HG03354 (cell line): ENCODE measurements at regions not wholly inside any gene's neighbourhood (a gene's known extent, or its start where the extent isn't known, plus 50 kb on each side); places are given as distances from the start of the nearest gene placed in this dataset.

Experiments used
- ATAC-seq: cut with Tn5 transposase; IDR thresholded peaks from one replicate; pipeline ENCODE4 v1.9.1; 2021; ENCODE audit warnings: mild to moderate bottlenecking; ENCODE audit not compliant: unreplicated experiment, poor library complexity, severe bottlenecking

DNA sequence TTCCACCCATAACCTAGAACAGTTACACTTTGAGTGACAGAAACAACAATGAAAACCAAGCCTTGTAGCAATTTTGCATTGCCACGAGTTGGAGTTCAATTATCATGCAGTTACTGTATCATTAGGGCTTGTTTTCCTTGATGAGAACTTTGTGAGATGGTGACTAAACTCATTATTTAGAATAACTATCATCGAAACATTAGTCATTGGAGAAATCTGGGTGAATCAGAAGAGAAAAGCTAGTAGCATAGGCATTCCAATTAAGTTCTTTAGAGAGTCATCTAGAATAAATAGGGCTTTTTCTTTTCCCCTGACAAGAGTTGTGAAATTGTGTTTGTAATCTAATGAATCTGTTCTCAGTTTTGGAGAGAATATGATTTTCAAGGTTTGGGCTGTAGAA lies 122.8 kb upstream of the DOCK10 start:
- ATAC-seq = no peak

DNA sequence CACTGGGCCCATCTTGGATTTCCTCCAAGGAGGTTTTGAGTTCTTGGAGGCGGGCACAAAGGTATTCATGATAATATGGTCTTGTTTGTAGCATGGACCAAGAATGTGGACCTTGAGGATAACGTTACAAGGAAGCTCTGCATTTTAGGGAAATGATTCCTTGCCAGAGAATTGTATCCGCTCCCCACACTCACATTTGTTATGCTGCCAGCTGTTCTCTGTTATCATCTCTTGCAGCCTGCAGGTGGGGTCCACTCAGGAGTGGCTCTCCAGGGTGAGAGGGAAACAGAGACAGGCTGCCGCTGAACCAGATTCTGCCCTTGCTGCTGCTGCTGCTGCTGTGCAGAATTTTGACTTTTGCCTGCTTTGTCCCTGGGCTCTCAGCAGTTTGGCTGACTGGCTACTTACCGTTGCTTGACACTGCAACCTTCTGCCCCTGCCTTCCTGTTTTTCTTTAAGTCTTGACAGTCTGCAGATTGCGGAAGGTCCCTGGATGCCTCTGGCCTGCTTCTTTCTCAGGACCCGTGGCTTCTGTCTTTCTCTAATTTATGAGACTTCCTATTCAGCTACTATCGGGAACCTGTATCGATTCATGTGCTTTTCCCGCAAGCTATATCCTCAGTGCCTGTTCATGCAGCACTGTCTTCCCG lies 122.3 kb upstream of the DOCK10 start:
- no peak for ATAC-seq

DNA sequence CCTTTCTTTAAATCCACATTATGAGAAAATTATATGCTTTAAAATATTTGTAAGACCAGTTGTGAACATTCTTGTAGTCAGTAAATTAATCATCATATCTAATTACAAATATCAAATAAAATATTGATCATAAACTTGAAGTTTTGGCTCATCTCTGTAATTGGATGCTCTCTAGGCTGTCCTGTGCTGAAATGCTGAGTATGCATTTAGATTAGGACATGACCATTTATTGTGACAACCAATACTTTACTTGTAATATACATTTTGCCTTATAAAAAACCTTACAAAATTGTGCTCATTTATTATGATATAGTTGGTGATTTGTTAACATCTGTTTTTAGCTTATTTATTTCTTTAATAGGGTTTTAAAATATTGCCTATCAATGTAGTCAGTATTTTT lies 116.1 kb upstream of the DOCK10 start:
- no peak for ATAC-seq

DNA sequence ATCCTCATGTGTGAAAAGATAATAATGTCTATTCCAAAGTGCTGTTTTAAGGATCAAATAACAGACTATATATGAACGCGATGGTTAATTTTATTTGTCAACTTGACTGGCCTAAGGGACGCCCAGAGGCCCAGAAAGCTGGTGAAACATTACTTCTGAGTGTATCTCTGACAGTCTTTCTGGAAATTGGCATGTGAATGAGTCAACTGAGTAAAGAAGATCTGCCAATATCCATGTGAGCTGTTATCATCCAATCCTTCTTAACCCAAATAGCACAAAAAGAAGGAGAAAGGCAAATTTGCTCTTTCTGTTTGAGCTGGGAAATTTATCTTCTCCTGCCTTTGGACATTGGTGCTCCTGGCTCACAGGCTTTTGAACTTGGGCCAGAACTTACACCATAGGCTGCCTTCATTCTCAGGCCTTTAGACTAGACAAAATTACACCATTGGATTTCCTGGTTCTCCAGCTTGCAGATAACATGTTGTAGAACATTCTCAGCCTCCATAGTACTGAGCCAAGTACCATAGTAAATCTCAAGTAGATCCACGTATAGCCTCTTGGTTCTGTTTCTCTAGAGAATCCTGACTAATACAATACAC lies 114.7 kb upstream of the DOCK10 start:
- no peak for ATAC-seq

DNA sequence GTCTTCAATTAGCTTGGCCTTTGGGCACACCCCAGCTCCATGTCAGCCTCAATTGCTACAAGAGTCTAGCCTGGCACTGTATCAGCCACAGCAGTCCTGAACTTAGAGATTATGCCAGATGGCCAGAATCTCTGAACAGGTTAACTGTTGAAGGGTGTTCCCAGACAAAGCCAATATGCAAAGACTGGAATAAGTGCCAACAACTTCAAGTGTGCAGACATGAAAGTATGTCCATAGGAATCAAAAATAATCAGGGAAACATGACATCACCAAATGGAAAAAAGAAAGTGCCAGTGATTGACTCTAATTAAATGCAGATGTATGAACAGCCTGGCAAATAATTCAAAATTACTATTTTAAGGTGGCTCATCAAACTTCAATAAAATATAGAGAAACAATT lies 98.5 kb upstream of the DOCK10 start:
- no peak for ATAC-seq

DNA sequence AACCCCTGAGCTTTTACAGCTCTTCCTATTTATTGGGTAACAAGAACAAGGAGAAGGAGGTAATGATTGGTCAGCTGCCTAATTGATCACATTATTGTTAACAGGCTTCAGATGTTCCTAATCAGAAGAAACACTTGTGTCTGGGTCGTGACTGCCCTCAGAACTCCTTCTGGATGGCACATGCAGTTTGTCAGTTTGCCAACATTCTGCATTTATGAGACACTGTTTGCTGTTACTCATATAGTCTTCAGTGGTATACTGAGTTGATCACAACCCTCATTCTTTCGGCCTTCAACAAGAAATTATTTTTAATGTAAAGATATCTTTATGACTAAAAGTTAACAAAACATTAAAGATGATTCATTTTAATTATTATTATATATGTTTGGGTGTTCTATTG lies 95.7 kb upstream of the DOCK10 start:
- ATAC-seq = no peak

DNA sequence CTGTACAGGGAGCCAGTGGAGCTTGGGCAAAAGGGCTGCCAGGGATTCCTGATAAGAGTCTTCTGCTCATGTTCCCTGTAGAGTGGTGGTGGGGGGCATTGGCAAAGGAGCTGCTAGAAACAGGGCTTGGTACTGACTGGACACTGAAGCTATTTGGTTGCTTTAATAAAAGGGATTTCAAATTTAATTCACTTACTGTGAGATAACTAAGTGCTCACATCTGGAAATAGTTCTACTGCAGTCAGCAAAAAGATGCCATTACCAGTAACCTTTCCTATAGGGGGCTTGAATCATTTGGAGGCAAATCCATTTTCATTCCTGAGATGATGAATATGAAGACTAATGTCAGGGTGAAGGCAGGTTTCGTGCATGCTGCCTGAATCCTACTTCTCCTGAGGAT lies 94.3 kb upstream of the DOCK10 start:
- ATAC-seq = no peak

DNA sequence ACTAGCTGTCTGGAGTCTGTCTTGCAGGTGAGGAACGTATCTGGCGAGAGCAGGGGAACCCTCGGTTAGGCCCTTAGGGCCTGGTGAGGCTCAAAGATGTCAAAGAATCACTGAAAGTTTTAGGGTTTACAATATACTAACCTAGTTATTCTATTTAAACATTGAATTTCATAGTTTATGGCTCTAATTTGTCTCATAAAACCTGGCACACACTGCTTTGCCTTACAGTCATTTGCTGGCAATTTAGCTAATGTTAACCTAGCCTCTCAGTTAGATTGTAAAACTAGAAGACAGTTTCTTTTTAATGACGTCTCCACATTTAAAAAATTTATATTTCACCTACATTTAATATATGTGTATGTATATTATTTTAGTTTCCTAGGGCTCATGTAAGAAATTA lies 89.6 kb upstream of the DOCK10 start:
- ATAC-seq = no peak

DNA sequence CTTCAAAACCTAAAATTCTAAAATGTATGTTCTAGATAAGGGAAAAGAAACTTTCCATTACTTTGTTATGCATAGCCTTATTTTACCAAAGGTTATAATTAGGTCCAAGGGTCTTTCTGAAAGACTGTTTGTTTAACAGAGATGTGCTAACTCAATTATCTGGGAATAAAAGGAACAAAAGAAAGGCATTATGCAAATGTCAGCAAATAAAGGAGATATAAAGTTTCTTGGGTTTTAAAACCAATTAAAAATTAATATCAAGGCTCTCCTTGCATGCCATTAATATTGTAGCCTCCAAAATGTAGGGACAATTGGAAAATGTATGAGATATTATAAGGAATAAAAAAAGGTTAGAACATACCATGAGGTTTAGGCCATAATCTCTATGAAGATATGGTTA lies 87.8 kb upstream of the DOCK10 start:
- no peak for ATAC-seq

DNA sequence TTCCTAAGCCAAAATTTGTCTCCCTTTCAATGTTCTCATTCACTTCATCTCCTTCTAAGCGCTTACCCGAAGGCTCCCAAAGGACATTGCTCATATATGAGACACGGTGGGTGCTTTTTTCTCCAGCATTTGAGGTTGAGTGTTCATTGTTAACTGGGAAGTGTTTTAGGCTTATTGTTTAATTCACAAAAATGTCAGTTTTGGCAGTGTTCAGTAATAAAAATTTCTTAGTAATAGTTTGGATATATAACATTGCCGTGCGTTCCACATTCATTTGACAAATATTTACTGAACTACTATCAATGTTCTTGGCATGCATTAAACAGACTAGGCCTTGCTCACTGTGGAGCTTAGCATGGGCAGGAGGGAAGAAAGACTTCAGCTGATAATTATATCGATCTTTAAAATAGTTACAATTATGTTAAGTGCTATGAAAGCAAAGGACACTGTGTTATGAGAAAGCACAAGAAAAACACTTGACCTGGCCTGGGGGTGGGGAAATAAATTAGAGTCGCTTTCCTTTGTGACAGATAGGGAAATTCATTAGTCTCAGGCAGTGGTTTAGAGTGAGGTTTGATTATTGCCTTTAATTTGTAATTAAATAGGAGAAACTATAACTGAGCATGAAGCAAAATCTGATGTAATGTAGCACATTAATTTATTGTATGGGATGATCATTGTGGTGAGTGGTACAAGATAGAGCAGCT lies 82.2 kb upstream of the DOCK10 start:
- no peak for ATAC-seq

DNA sequence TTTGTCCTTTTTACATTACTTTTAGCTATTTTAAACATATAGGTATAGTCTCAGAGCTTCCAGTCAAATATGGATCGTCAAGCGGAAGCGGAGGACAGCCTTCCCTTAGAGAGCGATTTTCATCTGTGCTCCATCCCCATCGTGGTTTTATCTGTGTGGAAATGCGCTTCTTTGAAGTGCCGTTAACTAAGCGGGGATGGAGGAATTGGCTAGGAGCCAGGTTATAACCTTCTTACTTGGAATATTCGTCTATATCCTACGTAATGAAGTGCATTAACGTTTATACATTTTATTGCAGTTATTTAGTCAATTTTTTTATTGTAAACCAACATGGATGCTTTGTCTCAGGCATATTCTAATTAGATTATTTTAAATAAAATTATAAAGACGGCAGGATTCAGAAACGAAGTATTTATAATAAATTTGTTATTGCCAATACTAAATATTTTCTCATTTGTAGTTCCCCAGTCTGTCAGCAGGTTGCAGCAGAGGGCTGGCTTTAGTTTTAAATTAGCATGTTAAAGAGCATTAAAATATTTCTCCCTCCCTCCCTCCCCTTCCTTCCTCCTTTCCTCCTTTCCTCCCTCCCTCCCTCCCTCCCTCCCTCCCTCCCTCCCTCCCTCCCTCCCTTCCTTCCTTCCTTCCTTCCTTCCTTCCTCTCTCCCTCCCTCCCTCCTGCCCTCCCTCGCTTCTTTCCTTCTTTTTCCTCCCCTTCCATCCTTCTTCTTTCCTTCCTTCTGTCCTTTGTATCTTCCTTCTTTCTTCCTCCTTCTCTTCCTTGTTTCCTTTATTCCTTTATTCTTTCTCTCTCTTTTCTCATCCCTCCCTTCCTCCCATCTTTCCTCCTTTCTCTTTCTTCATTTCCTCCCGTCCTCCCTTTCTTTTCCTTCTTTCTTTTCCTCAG lies 80.6 kb upstream of the DOCK10 start:
- ATAC-seq = peak; percentile 69

DNA sequence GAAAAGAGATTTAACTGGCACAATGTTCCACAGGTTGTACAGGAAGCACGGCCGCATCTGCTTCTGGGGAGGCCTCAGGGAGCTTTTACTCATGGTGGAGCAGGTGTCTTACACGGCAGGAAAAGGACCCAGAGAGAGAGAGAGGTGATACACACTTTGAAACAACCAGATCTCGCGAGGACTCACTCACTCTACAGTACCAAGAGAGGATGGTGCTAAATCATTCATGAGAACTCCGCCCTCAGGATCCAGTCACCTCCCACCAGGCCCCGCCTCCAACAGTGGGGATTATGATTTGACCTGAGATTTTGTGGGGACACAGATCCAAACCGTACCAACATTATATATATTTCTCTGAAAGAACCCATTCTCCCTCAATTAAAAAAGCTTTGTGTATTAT lies 79.7 kb upstream of the DOCK10 start:
- ATAC-seq = no peak

DNA sequence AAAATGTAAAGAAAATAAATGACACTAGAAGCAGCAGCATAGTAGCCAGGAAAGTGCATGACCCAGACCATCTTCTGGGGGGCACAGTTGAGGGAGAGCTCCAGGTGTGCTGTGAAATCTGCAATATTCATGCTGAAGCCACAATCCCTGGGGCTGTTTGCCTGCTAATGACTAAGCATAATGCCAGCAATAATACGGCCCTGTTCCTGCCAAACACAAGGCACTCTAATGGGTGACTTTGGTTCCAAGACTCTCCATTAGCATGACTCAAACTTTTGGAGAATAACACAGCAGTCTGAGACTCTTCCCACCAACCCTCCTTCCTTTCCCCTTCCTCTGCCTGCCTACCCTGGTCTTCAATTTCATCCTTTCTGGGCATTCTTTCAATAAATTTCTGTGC lies 77.9 kb upstream of the DOCK10 start:
- no peak for ATAC-seq

DNA sequence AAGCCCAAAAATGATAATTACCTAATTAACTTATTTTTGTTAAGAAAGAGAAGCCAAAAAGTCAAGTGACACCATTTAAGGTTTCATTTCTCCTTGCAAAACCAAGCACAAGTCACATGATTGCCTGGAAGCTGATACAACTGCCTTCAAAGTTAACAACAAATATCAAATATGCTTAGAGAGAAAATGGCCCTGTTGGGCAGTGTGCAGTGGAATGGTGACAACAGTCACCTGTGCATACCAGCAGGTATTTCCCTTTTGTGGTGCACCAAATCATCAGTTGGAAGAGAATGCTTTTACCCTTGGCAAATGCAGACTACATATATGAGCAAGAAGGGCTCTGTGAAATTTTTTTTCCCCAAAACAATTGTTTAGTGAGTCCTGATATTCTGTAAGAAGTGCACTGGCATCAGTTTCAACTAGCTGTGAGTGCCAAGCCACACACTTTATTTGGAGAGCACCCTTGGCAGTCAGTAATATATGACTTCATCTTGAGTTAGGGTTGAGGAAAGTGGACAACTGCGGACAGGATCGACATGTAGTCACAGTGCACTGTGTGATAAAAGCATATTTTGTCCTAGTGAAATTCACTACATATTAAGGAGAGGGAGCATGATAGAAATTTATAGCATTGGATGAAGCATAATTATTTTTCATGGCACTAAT lies 74.9 kb upstream of the DOCK10 start:
- ATAC-seq = no peak

DNA sequence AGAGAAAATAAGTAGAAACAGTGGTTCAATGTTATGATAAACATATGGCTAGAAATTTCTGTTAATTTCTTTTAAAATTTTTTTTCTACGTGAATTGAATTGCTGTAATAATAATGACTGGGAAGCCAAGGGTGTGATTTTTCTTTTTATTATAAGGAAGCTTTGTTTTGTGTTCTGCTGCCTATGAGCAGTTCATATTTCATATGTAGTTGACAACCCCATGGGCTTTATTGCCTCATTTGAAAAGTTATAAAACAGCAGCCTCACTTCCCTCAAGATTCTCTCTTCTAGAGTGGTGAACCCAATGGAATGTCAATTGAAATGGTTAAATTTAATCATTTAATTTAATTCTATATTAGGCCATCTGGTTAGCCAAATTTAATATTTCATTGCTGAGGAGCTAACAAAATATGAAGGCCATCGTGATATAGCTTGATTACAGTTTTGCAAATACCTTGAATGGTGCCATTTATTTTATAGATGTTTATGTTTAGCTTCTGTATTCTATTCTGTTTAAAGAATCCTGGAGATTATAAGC lies 72.6 kb upstream of the DOCK10 start:
- ATAC-seq = no peak

DNA sequence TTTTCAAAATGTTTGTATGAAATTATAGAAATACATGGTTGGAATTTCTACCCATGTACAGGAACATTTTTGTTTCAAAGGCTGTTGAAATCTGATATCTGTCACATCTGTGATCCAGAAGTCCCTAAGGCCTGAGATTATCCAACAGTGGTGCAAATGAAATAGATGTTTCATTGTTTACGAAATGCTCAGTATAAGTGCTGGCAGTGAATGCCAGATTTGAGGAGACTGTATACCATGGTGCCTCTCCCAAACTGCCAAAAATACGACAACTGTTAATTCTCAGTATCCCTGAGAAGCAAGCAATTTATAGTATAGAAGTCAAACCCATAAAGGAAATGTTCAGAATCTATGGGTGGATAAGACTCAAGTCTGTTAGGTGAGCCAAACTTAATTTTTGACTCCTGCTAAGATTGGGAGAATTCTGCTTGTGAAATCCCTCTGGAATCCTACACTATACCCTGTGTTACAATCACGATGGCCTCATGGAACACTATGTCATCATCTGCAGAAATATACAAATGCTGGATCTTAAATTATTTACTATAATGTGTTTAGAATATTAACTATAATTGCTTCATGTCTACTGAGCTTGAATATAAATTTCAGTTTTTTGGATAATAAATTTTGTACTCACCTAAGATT lies 71.2 kb upstream of the DOCK10 start:
- ATAC-seq = no peak

DNA sequence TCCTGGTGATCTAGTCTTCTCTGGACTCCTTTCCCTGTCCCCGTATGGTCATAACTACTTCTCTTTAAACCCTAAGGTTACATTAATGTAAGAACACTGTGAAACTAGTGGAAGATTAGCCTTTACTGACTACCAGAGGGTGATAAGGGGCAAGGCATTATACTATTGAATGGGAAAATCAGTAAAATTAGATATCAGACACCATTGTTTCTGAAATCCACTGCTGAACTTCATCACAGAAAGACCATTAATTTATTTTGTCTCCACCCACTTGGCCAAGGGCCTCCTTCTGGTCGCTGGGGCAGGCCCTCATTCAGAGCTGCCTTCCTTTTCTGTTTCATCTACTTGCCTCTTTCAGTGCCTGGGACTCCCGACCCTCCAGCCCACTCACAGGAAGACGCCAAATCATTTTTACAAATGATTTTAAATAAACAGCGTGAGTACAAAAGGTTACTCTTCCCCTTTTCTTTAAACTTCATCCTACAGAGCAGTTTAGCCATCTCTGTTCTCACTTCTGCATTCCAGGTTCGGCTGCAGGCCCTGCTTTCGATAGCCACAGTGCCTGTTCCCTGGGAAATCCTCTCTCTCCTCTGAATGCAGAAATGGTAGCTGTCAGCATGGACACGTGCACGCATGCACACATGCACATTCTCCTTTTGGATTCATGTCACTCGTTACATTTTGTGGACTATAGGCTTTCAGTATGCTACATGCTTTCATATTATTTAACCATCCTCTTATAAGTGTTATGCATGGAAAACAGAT lies 70.3 kb upstream of the DOCK10 start:
- ATAC-seq = no peak

DNA sequence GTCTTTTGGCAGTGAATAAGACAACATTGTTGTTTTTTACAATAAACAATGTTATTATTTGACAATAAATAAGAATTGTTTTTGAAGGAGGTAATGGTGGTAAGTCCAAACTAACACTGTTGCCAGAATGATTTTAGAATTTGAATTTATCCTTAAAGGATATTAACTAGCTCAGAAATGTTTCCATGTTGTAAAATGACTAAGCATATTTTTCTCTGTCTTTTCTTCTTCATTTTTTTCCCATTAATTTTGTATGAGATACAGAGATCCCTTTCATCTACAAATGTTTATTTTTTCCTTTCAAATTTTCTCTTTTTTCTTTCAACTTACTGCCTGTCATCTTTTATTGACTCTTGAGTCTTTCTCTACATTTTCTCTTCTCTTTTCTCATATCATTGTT lies 66.5 kb upstream of the DOCK10 start:
- ATAC-seq = no peak

DNA sequence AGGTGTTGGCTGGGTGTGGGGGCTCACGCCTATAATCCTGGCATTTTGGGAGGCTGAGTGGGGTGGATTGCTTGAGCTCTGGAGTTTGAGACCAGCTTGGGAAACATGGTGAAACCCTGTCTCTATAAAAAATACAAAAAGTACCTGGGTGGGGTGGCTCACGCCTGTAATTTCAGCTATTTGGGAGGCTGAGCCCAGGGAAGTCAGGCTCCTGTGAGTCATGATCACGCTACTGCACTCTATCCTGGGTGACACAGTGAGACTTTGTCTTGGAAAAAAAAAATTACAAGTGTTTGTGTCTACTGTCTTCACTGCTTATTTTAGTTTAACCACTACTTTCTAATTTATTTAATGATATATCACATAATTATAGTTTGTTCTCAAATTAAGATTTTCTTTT lies 62.7 kb upstream of the DOCK10 start:
- no peak for ATAC-seq
